Frontal cortex (tissue), 3 donors: ENCODE measurements at regions not wholly inside any gene's neighbourhood (a gene's known extent, or its start where the extent isn't known, plus 50 kb on each side); places are given as distances from the start of the nearest gene placed in this dataset.

Experiments used
- DNase-seq, 2 donors: peaks; one replicate each; pipeline ENCODE4 v3.0.0; 2012; ENCODE audit warnings: low spot score in 2 of 2
- FAIRE-seq: peaks from 2 replicates; lab custom pipeline; 2012; peaks lifted over from hg19 to GRCh38; lab: Jason Lieb, UNC
- donor health status: control.
- donor health status: control.
- donor health status: control.

DNA sequence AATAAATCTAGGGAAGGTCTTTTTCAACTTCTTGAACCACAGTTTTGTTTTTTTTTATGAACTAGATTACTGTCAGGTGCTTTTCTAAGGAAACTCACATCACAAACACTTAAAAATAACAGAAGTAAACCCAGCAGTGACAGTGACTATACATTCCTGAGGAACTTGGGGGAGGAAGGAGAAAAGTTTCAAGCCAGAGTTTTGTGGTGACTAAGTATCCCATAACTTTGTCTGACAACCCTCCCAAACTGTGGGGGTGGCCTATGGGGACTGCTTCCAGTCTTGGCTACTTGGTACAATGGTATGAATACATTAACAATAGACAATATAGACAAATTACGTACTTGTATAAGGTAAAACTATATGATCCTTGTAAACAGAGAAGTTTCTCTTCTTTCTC lies 202.5 kb upstream of the MAN1A1 start:
- DNase-seq: no peak
- no peak for FAIRE-seq

DNA sequence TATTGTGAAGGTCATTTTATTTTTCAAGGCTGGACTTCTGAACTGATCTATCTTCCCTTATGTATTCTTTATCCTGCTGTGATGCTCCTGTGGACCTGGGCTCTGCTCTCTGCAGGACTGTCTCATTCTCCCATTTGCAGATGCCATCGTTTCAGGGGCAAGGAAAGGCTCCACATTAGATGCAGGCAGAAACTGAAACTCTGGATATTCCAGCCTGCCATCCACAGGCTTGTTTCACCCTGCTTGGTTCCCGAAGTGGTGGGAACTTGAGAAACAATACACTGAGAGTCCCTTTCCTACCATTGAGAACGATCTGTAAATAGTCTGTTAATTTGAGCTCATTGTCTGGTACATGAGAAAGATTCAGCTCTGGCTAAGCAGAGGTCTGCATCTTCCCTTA lies 197.5 kb upstream of the MAN1A1 start:
- FAIRE-seq: no peak

DNA sequence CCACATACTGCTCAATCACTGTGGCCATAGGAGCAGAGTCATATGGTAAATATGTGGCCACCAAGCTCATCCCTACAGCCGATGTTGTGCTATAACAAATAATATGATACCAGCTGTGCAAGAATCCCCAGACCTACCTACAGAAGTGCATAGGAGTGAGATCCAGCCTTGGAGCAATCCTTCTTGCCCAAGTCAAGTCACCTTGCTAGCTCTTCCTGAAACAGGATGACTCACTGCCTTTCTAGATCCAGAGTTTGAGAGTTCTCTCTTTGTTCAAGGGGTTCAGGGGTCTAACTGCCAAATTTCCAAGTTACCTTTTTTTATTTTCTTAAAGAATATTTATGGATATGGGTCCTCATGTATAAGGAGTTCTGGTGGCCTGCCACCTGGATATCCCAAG lies 195.7 kb upstream of the MAN1A1 start:
- no peak for FAIRE-seq
- DNase-seq: no peak

More for the DNA sequence above, 197.5 kb upstream of the MAN1A1 start:
- DNase-seq: no peak

DNA sequence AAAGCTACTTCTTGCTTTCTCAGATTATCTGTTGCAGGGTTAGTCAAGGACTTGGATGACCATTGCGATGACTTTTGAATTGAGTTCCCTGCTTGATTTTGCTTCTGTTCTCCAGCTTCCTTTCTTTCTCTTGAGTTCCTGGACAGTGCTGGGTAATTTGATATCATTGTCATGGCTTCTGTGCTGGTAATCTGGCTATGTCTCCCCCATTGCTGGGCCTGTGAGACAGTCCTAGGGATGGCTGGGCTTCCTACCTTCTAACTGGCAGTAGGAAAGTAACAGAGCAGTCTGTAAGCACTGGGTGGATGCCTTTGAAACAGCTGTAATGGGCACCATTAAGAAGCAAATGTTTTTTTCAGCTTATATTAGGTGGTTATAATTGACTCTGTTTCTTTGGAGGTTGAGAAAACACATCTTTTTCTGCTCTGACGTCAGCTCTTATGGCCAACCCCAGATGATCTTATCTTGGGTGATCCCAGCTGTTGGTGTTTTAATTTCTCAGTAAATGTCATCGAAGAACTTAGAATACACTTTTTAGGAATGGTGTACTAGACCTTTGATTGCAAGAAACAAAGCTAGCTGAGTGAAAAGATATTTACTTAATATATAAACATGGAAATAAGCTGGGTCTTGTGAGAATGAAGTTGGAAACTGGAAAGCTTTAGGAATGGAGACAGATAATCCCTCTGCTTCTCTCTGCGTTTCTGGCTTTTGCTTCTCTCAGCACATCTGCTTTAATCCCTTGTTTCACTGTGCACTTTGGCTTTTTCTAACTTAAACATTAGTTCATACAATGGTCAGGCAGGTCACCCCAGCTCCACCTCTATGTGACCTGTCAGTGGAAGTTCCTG lies 195.0 kb upstream of the MAN1A1 start:
- no peak for FAIRE-seq
- no peak for DNase-seq

DNA sequence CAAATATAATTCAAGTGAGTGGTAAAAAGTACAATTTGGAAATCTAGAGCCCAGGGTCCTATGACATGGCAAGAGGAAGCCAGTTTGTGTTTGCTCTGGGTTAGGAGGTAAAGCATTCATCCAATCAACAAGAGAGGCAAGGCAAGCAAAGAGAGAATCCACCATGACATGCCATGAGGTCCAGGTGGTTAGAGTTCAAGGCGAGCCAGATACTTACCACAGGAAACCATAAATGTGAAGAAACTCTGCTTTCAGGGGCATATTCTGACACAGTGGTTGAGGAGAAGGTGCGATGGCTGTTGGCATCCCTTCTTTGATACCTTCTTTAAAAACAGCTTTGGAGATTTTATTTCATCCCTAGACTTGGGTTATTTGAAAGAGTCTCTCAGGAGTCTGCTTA lies 193.8 kb upstream of the MAN1A1 start:
- no peak for FAIRE-seq
- no peak for DNase-seq

DNA sequence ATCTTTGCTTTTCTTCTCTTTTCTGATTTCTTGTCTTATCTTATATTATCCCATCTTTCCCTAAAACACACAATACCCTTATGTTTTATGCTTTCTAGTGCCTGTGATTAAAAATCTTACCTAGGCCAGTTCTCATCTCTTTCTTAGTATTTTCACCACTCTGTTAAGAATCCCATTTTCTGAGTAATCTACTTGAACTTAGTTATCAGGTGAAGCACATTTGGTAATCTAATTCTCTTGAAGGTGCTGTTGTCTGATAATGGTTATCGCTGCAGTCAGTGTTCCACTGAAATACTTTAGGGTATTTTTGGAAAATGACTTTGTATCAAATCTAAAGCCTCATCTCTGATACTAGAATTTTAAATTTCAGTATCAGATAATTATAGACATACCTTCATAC lies 192.5 kb upstream of the MAN1A1 start:
- DNase-seq: no peak
- FAIRE-seq: no peak

DNA sequence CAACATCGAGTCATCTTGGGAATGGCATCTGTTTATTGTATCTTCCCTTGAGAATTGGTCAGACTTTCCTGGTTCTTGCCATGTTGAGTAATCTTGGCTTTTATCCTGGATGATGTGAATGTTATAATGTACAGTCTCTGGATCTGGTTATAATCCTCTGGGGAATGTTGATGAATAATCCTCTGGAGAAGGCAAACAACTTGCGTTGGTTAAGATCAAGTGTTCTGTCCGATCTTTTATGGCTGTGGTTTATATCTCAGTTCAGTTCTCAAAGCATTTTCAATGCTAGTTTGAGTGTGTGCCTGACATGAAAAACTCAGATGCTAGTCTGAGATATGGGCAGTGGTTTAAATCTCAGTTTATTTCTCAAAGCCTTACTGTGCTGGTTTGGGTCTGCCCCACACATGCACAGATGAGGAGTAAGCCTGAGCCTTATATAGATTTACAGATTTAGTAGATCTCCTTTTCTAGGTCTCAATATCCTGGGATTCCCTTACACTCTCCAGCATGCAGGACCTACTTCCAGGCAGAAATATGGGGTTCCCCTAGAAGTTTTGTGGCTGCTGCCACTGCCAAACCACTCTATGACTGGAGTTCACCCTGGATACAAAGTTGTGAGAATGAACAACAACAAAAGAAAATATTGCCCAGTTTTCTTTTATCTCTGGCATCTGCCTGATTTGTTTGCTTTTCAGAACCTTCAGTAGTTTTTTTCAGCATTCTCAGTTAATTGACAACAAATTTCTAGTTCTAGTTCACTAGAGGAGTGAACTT lies 191.8 kb upstream of the MAN1A1 start:
- no peak for DNase-seq
- FAIRE-seq: no peak

DNA sequence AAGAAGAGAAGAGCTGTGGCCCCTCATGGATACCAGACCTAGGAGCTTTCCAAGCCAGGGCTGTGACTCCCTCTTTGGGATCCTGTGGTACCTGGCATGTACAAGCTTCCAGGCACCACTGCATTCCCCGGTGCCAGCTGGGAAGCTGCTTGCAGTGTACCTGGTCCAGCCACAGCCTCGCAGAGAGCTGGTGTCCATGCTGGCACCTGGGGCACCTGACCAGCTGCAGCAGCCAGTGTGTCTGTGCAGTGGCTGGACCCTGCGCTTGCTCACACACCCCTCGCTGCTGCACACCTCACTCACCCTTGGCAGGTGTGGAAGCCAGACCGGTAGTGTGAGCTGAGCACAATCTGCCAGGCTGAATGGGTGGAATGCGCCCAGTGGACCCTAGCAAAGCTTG lies 190.9 kb upstream of the MAN1A1 start:
- no peak for DNase-seq
- FAIRE-seq: no peak

DNA sequence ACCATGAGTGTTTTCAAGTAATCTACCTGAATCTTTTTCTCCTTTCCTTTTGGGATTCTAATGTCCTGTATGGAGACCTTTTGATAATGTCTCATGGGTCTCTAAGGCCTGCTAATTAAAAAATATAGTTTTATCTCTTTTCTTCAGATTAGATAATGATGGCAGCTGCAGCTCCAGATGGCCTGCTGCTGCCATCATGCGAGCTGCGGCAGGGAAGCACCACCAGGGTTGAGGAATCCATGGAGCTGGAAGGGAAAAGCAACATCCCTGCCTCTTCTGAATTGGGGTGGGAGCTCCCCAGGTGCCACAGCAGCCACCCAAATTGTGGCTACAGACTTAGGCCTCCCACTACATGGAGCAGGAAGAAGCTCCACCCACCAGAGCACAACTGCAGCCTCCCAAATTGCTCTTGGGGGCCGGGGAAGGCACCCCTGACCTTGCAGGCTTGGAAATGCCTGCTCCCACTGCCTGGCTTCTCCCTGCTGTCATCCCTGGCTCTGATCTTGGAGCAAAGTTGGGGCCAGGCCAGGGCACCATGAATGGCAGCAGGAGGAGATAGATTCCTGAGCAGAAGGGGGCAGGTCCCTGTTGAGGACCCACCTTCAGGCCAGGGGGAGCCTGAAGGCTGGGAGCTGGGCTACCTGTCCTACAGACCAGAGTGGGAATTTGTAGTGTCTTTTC lies 189.6 kb upstream of the MAN1A1 start:
- DNase-seq: no peak
- FAIRE-seq: no peak

DNA sequence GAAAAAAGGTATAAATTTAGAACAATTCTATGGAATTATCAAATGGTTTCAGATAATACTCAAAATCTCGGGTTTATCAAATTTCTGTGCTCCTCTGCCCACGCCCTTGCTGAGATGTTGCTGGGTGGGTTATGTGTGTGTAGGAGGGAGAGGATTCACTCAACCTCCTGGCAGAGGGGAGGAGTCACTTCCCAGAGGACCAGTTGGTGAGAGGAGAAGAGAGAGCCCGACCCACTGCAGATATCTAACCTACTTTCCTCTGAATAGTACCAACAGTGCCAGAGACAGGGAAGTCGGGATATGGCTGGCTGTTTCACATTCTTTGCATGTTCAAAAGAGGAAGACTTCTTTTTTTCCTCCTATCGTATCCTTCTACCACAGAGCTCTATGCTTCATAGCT lies 187.1 kb upstream of the MAN1A1 start:
- no peak for DNase-seq
- no peak for FAIRE-seq

DNA sequence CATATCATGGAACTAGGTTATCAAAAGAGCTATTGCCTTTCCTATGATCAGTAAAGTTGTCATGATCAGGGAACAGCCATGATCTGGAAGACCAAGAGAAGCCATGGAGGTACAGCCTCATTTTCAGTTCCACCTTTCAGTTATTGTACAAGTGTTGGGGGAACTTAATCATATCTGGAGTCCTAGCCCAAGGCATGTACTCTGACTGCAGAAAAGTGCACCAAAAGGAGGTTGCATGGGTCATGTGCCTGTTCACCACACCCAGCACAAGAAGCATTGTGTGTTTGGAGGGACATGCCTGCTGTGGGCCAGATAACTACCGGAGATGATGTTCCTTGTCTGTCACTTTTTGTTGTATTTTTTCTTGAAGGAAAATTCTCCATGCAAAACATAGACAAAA lies 185.8 kb upstream of the MAN1A1 start:
- DNase-seq (no peak), FAIRE-seq (no peak)

DNA sequence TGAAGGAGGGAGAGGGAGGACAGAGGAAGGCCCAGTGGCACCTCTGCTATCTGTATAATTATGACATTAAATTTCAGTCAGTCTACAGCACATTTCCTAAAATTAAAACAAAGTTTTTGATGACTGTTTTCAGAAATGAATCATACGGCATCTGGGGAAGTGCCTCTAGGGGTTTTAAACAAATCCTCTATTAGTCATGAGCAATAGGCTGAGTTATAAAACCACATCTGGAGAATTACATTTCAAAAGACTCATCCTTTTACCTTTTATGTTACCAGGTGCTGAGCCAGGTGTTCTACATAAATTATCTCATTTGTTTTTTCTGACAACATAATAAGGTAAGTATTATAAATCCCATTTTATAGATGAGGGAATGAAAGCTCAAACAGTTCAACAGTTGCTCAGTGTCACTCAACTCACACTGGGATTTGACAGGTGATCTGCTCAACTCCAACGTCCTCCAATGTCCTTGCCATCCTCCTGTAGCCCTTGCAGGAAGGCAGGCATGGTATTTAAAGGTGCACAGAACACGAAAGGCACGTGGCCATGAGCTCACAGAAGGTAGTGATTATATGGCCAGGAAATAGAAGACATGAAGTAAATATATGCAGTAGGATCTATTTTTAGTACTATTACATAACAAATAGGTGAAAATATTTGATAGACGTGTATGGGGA lies 184.2 kb upstream of the MAN1A1 start:
- FAIRE-seq: no peak

DNA sequence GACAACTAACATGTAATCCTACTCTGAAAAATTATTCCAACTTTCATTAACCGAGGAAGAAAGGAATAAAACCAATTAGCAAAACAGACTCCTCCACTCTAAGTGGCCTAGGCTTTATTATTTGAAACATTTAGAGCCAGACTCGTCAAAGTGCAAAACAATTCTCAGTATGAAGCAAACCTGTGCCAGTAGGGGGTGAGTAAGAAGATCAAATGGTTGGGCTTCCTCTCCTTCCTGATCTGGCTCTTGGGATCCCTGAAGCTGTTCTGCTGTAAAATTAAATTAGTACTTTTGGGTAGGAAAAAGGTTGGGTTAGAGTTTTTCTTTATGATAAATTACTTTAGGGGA lies 177.6 kb upstream of the MAN1A1 start:
- FAIRE-seq (no peak), DNase-seq (no peak)

More for the DNA sequence above, 184.2 kb upstream of the MAN1A1 start:
- no peak for DNase-seq

DNA sequence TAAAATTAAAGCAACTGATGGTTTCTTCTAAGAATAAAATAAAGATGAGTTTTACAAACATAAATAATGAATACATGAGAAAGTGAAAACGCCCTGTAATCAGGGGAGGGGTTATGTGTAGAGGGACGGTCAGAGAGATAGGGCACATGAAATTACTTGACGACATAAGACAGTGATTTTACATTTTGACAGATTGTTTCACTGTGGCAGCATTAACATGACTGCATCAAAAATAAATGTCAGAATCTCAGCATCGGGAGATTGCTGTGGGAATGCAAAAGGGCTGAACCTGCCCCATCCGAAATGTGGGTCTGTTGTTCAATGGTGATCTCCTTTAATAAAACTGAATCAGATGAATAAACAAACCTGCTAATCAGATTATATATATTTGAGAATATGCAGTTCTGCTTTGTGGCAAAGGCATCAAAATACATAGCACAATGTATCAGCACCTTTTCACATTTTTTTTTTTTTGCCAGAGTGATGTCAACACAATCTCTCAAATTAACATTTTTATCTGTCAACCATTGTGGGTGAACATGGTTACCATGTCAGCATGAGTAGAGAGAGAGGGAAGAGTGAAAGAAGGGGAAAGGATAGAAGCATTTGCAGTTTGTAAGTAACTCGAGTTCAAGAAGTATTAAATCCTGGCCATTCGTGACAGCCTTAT lies 177.1 kb upstream of the MAN1A1 start:
- DNase-seq: no peak
- FAIRE-seq: no peak

DNA sequence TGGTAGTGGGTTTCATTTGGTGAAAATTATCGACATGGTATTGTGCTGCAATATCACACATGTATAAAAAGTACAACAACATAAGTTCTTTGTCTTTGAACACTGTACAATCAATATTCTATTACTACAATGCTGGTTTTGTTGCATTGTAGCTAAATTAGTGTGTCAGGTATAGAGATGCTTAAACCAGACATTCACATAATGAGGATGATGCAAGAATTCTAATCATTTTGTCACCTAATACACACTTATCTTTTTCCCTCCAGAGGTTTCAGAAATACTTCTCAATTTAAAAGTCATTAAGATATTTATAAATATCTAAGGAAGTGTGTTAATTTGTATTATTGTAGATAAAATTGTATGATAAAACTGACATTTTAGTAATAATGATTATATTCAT lies 174.8 kb upstream of the MAN1A1 start:
- FAIRE-seq (no peak), DNase-seq (no peak)

DNA sequence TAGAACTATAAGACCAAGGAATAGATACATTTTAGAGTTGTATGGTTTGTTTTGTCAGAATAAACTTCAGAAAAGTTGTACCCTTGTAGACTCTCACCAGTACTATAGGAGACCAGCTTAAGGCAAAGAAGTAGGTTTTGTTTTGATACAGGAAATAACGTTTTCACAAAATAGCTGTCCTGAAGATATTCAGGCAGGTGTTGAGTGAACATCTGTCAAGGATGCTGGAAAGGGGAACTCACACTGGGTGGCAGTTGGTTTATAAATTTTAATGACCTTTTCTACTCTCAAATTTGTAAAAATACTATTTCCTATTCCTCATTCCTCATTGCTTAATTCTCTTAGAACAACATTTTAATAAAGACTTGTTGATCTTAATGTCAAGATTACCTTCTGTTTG lies 174.0 kb upstream of the MAN1A1 start:
- DNase-seq: no peak
- FAIRE-seq: no peak

DNA sequence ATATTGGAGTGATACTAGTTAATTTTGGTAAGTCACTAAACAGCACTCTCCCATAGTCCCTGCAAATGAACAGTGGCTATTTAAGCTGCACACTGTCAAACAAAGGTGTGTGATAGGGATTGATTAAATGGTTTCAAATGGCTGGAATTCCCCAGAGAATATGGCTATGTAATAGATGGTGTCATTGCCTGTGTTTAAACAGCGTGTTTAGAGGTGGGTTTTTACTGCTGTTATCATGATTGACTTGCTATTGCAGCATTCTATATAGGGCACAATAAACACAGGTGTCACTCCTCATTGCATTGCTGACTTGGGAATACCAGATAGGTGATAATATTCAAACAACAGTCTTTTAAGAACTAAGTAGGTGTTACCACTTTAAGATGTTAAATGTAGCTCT lies 171.7 kb upstream of the MAN1A1 start:
- DNase-seq: no peak
- FAIRE-seq: no peak

DNA sequence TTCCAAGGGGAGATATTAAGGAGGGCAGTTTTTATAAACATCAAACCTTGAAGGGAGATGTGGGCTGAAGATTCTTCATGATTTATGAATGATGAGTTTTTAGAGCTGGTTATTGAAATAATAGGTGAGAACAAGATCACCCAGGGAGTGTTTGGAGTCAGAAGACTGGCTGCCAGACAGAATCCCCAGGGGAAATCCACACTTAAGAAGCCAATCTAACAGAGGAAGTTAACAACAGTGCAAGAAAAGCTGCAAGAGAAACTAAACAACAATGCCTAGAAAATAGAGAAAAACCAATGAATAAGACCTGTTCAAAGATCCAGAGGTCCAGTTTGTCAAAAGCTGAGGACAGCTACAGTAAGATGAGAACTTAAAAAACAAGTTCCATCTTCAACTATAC lies 167.9 kb upstream of the MAN1A1 start:
- FAIRE-seq (no peak), DNase-seq (no peak)

DNA sequence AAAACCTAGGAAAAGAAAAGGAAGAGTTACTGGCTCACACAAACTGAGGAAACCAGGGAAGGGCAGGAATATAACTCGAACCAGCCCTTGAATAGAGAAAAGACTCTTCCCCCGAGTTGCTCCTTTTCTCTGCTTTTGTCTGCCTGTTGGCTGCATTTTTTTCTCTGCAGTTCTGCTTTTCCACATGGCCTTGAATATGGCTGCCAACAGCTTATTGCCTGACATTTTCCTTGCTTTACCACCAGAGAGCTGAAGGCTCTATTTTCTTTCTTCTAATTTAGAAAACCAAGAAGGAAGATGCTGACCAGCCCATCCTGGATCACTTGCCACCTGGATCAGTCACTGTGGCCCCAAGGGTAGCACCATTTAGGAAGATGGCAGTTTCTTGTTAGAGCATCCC lies 164.8 kb upstream of the MAN1A1 start:
- DNase-seq: no peak
- no peak for FAIRE-seq

DNA sequence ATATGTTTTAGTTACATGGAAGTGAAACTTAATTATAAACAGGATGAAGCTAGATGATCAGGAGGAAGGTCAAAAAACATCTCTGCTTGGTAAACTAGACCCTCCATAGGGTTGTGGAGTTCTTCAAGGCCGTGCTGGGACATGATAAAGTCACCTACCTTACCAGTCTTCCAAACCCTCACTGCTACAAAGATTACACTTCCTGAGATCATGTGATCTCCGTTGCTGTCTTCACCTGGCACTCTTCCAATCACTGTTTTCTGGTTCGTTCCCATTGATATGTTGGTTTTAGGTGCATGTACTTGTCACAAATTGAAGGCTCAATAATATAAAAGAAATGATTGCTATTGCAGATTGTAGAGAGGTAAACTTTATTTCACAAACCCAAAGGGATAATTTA lies 161.5 kb upstream of the MAN1A1 start:
- FAIRE-seq (no peak), DNase-seq (no peak)
